Lung (tissue), 11 donors: ENCODE measurements at regions not wholly inside any gene's neighbourhood (a gene's known extent, or its start where the extent isn't known, plus 50 kb on each side); places are given as distances from the start of the nearest gene placed in this dataset.

Source experiments
- ATAC-seq: fragments of 200-7000 bp; cut with Tn5 transposase; one replicate; pipeline ENCODE4 v1.9.1; 2020; ENCODE audit warnings: moderate number of reproducible peaks; ENCODE audit not compliant: insufficient read depth, low FRiP score
- DNase-seq, 3 donors: peaks; one replicate each; pipeline ENCODE4 v3.0.0-alpha.2; 2013 to 2017
- H3K27ac ChIP-seq, 2 donors: one replicate each; pipeline ENCODE4 v1.5.1; 2013; ENCODE audit warnings: mild to moderate bottlenecking in 2 of 2, moderate library complexity in 2 of 2, control low read depth in 1 of 2, inconsistent platforms in 1 of 2, low read depth in 1 of 2, low read length in 1 of 2
- H3K27me3 ChIP-seq, 3 donors: one replicate each; pipeline ENCODE4 v1.5.1; 2013; ENCODE audit warnings: low read length in 2 of 3; ENCODE audit not compliant: control insufficient read depth in 3 of 3, insufficient read depth in 3 of 3
- H3K36me3 ChIP-seq, 4 donors: one replicate each; pipeline ENCODE4 v1.5.1; 2013; ENCODE audit warnings: low read length in 4 of 4, mild to moderate bottlenecking in 1 of 4, moderate library complexity in 1 of 4; ENCODE audit not compliant: control insufficient read depth in 4 of 4, insufficient read depth in 4 of 4
- H3K4me1 ChIP-seq, 5 donors: one replicate each; pipeline ENCODE4 v1.5.1; 2013; ENCODE audit warnings: low read length in 5 of 5, mild to moderate bottlenecking in 2 of 5, moderate library complexity in 1 of 5; ENCODE audit not compliant: control insufficient read depth in 5 of 5, insufficient read depth in 5 of 5
- H3K4me3 ChIP-seq: one replicate; pipeline ENCODE4 v1.5.1; 2013; ENCODE audit warnings: mild to moderate bottlenecking, control low read depth, moderate library complexity
- H3K9ac ChIP-seq, 2 donors: one replicate each; pipeline ENCODE4 v1.5.1; 2013; ENCODE audit warnings: low read length in 2 of 2, control low read depth in 1 of 2; ENCODE audit not compliant: insufficient read depth in 1 of 2
- H3K9me3 ChIP-seq, 4 donors: one replicate each; pipeline ENCODE4 v1.5.1; 2013; ENCODE audit warnings: low read length in 3 of 4, mild to moderate bottlenecking in 1 of 4, moderate library complexity in 1 of 4; ENCODE audit not compliant: control insufficient read depth in 4 of 4, insufficient read depth in 3 of 4
- WGBS, 2 donors: extraction: QIAGEN DNeasy Blood & Tissue Kit; methylation state at CpG; one replicate each; pipeline ENCODE4 v1.1.7; 2013; 5-methylcytosine and 5-hydroxymethylcytosine counted together
- TF ChIP-seq, protein P1 (sequence below): IDR thresholded peaks from 2 replicates; pipeline ENCODE4 v1.5.1; 2012; ENCODE audit warnings: mild to moderate bottlenecking; ENCODE audit errors: control extremely low read depth, extremely low read depth
- donor health status: control.
- donor health status: control.
- donor health status: Bipolar disorder and iron deficiency.
- donor health status: healthy.
- donor health status: DM: yes; HTN: yes; CAD: no.

DNA sequence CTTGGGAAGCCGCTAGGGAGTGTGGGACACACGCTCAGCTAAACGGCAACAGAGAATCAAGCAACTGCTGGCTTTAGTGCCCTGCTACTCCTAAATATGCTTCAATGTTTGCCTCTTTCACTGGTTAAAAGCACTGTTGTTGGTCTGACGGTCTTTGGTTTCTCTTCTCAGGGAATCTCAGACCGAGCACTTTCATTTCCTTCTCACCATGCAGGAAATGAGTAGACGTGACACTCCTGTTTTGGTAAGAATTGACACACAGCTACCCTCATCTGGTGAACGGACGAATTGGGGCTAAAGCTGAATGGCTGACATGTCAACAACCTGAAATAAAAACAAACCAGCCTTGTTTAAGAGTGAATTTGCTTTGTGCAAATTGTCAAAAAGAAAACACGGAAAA, 57.5 kb upstream of the PIWIL1 start:
- 31 to 33% methylated on average over 9 of the region's 9 CpGs for WGBS, 2 donors
- DNase-seq (peak in 2 of 3 donors; percentile 27 to 29), ATAC-seq (no peak)
- Histone ChIP-seq H3K4me3 (no peak overlapping the region), H3K27ac (no peak overlapping the region), H3K9ac (no peak overlapping the region), H3K27me3 (peaks cover 0 to 9% (median 3%) of the 10 kb centered on the region in 3 donors), H3K36me3 (no peaks in the 10 kb centered on the region), H3K4me1 (peaks cover 0 to 3% (median 0%) of the 10 kb centered on the region in 5 donors), H3K9me3 (peaks cover 0 to 3% (median 0%) of the 10 kb centered on the region in 4 donors)
- TF ChIP-seq, protein P1, sequence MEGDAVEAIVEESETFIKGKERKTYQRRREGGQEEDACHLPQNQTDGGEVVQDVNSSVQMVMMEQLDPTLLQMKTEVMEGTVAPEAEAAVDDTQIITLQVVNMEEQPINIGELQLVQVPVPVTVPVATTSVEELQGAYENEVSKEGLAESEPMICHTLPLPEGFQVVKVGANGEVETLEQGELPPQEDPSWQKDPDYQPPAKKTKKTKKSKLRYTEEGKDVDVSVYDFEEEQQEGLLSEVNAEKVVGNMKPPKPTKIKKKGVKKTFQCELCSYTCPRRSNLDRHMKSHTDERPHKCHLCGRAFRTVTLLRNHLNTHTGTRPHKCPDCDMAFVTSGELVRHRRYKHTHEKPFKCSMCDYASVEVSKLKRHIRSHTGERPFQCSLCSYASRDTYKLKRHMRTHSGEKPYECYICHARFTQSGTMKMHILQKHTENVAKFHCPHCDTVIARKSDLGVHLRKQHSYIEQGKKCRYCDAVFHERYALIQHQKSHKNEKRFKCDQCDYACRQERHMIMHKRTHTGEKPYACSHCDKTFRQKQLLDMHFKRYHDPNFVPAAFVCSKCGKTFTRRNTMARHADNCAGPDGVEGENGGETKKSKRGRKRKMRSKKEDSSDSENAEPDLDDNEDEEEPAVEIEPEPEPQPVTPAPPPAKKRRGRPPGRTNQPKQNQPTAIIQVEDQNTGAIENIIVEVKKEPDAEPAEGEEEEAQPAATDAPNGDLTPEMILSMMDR, result no peak

DNA sequence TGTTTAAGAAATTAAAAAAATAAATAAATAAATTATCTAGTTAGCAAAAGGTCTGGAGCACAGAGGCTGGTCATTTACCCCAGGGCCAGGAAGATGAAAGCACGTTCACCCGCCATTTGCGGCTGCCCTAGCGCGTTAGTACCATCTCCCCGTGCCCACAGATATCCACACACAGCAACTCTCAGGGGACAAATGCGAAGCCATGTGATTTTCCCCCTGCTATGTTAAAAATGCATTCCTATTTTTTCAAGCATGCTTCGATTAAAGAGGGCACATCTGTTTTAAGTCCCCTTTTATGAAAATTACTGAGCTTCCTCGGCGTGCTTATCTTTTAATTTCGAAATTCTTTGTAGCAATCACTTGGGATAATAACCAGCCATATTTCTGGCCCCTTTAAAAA, 56.9 kb upstream of the PIWIL1 start:
- H3K27me3 ChIP-seq, result peaks cover 0 to 5% (median 3%) of the 10 kb centered on the region in 3 donors
- TF ChIP-seq, protein P1, result no peak
- no peak overlapping the region for H3K4me3 ChIP-seq
- DNase-seq (no peak), ATAC-seq (no peak)
- H3K9me3 ChIP-seq, result peaks cover 0 to 4% (median 0%) of the 10 kb centered on the region in 4 donors
- H3K36me3 ChIP-seq, result no peaks in the 10 kb centered on the region
- no peak overlapping the region for H3K27ac ChIP-seq
- 77 to 84% methylated on average over 11 of the region's 11 CpGs for WGBS, 2 donors
- no peak overlapping the region for H3K9ac ChIP-seq
- H3K4me1 ChIP-seq, result peaks cover 0 to 3% (median 0%) of the 10 kb centered on the region in 5 donors

DNA sequence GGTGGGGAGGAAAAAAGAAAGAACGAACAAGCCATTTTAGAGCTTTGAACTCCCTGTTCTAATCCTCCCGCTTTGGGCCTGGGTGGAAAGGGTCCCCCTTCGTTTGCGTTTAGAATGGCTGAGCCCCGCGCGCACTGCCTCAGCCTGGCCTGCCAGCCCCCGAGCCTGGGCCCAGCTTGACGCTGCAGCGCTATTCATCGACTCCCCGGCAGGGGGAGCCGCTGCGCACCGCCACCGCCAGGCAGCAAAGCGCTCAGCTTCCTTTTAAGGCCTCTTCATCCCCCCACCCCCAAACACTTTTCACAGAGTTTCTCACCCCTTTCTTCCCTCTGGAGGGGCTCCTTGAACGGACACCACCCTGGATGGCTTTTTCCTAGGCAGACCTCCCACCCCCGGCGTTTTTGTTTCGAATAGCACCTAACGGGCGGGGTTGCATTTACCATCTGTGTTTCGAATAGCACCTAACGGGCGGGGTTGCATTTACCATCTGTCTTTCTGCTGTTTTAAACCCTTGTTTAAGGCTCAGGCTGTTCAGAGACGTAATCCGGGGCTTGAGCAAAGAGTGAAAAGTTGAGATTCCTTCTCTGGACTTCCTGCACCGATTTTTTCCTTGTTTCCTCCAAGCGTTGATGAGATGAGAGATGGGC, 56.4 kb upstream of the PIWIL1 start:
- TF ChIP-seq, protein P1, result peak; percentile 8
- peak in 2 of 3 donors; percentile 51 to 62 for DNase-seq
- Histone ChIP-seq H3K27me3 (peaks cover 0 to 4% (median under 1%) of the 10 kb centered on the region in 3 donors), H3K9ac (no peak overlapping the region), H3K4me1 (peaks cover 0 to 3% (median 0%) of the 10 kb centered on the region in 5 donors), H3K9me3 (peaks cover 0 to 4% (median 0%) of the 10 kb centered on the region in 4 donors), H3K27ac (no peak overlapping the region), H3K4me3 (no peak overlapping the region), H3K36me3 (no peaks in the 10 kb centered on the region)
- 45 to 47% methylated on average over 30 of the region's 30 CpGs for WGBS, 2 donors
- no peak for ATAC-seq
